ENCODE measurements at regions not wholly inside any gene's neighbourhood (a gene's known extent, or its start where the extent isn't known, plus 50 kb on each side); places are given as distances from the start of the nearest gene placed in this dataset.

DNA sequence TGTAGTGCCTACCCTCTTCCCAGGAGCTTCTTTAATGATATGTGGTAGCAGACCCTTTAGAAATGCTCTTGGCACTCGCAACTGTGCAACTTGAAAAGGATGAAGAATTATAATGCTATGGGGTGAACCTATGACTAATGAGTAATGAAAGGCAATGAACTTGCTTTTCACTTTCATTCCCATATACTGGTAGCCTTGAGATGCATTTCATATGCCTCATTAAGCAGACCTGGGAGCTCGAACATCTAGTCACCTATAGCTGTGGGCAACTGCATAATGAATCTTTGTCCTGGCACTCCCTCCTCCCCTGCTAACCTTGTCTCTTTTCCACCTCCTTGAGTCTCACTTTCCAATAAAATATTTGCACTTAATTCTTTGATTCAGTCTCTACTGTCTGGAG, 605.9 kb upstream of the DAB2 start:
- TF ChIP-seq, protein P1, sequence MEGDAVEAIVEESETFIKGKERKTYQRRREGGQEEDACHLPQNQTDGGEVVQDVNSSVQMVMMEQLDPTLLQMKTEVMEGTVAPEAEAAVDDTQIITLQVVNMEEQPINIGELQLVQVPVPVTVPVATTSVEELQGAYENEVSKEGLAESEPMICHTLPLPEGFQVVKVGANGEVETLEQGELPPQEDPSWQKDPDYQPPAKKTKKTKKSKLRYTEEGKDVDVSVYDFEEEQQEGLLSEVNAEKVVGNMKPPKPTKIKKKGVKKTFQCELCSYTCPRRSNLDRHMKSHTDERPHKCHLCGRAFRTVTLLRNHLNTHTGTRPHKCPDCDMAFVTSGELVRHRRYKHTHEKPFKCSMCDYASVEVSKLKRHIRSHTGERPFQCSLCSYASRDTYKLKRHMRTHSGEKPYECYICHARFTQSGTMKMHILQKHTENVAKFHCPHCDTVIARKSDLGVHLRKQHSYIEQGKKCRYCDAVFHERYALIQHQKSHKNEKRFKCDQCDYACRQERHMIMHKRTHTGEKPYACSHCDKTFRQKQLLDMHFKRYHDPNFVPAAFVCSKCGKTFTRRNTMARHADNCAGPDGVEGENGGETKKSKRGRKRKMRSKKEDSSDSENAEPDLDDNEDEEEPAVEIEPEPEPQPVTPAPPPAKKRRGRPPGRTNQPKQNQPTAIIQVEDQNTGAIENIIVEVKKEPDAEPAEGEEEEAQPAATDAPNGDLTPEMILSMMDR (conservative IDR thresholded peaks at IDR 0.05; ENCODE audit: low read depth, low read length): no peak
- TF ChIP-seq EZH2 (IDR thresholded peaks at IDR 0.05; ENCODE audit: borderline replicate concordance, low read depth, low read length, poor library complexity, severe bottlenecking): no peak

All from A673 (cell line).